Psoas muscle (tissue), 7 donors: ENCODE measurements at regions not wholly inside any gene's neighbourhood (a gene's known extent, or its start where the extent isn't known, plus 50 kb on each side); places are given as distances from the start of the nearest gene placed in this dataset.

Experiments
- ATAC-seq, 4 donors: fragments of 200-7000 bp; cut with Tn5 transposase; one replicate each; pipeline ENCODE4 v1.9.1; 2020; ENCODE audit warnings: moderate library complexity in 3 of 4, mild to moderate bottlenecking in 2 of 4
- DNase-seq, 2 donors: peaks; one replicate each; pipeline ENCODE4 v3.0.0-alpha.2; 2020
- H3K27ac ChIP-seq: fragments of 200-600 bp; one replicate; pipeline ENCODE4 v1.8.0; 2022
- H3K27me3 ChIP-seq, 3 donors: fragments of 200-600 bp in 1 of 3; one replicate each; pipeline versions ENCODE4 v1.6.1 to v1.8.0; 2013 to 2022; ENCODE audit warnings: low read length in 2 of 3, mild to moderate bottlenecking in 2 of 3, moderate library complexity in 1 of 3; ENCODE audit not compliant: insufficient read depth in 3 of 3
- H3K36me3 ChIP-seq, 2 donors: fragments of 200-600 bp in 1 of 2; one replicate each; pipeline versions ENCODE4 v1.6.1 to v1.8.0; 2013 to 2022; ENCODE audit warnings: low read depth in 1 of 2, mild to moderate bottlenecking in 1 of 2, moderate library complexity in 1 of 2; ENCODE audit not compliant: insufficient read depth in 1 of 2
- H3K4me1 ChIP-seq: fragments of 200-600 bp; one replicate; pipeline ENCODE4 v1.8.0; 2022
- H3K4me3 ChIP-seq: fragments of 200-600 bp; one replicate; pipeline ENCODE4 v1.8.0; 2022; ENCODE audit warnings: mild to moderate bottlenecking
- H3K9me3 ChIP-seq: fragments of 200-600 bp; one replicate; pipeline ENCODE4 v1.8.0; 2022
- WGBS, 3 donors: extraction: QIAGEN DNeasy Blood & Tissue Kit; methylation state at CpG; one replicate each; pipeline versions ENCODE4 v1.1.6 to v1.1.7; 2013; 5-methylcytosine and 5-hydroxymethylcytosine counted together
- intact Hi-C, 2 donors: fragments of 100-400 bp; cut with DNase I; formaldehyde crosslinking; loops; one replicate each; pipeline versions ENCODE4 v1.11.0 to v1.14.2; 2022
- TF ChIP-seq, protein P1 (sequence below): fragments of 200-600 bp; IDR thresholded peaks from one replicate; pipeline ENCODE4 v1.8.0; 2022; ENCODE audit warnings: antibody characterized with exemption
- donor health status: healthy with polysubstance abuse.
- donor health status: DM: no; HTN: no; CAD: no; lungs with moderate emphysema.
- donor health status: Bipolar disorder and iron deficiency.
- donor health status: healthy.
- donor health status: DM: yes; HTN: yes; CAD: no.
- donor health status: DM: no; HTN: no; CAD: no.
- donor health status: DM: yes; HTN: yes; CAD: no.

- DNase-seq = no peak
- ATAC-seq = no peak
These were observed 71.5 kb upstream of the NR5A2 start for GRCh38 chr1:199956005-199956404.

DNA sequence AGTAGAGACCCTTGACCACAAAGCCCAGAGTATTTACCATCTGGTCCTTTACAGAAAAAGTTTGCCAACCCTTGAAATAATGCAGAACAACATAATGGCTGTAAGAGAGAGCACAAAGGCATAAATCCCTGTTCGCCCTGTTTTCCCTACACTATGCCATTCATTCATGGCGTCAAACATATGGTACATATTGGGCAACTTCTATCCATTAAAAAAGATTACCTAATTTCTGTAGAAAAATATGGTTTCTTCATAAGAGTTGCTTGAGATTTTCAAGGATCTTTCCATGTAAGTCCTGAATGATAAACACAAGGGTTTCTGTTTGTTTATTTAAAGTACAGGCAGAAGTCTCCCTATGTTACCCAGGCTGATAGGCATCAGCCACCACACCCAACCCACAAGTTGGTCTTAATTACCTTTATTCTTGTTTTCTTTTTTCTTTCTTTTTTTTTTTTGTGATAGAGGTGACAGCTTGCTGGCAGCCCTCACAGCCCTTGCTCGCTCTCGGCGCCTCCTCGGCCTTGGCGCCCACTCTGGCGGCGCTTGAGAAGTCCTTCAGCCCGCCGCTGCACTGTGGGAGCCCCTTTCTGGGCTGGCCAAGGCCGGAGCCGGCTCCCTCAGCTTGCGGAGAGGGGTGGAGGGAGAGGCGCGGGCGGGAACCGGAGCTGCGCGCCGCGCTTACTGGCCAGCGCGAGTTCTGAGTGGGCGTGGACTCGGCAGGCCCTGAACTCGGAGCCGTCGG lies 68.3 kb upstream of the NR5A2 start:
- Histone ChIP-seq H3K4me3 (no peak overlapping the region), H3K9me3 (no peaks in the 10 kb centered on the region), H3K27me3 (no peaks in the 10 kb centered on the region), H3K36me3 (no peaks in the 10 kb centered on the region), H3K4me1 (no peaks in the 10 kb centered on the region), H3K27ac (no peak overlapping the region)
- DNase-seq (no peak), ATAC-seq (no peak)
- WGBS, 3 donors = 92 to 96% (median 95%) methylated on average over 28 to 29 of the region's 29 CpGs
- TF ChIP-seq, protein P1, sequence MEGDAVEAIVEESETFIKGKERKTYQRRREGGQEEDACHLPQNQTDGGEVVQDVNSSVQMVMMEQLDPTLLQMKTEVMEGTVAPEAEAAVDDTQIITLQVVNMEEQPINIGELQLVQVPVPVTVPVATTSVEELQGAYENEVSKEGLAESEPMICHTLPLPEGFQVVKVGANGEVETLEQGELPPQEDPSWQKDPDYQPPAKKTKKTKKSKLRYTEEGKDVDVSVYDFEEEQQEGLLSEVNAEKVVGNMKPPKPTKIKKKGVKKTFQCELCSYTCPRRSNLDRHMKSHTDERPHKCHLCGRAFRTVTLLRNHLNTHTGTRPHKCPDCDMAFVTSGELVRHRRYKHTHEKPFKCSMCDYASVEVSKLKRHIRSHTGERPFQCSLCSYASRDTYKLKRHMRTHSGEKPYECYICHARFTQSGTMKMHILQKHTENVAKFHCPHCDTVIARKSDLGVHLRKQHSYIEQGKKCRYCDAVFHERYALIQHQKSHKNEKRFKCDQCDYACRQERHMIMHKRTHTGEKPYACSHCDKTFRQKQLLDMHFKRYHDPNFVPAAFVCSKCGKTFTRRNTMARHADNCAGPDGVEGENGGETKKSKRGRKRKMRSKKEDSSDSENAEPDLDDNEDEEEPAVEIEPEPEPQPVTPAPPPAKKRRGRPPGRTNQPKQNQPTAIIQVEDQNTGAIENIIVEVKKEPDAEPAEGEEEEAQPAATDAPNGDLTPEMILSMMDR = no peak
- intact Hi-C loops = no loop called here

More at GRCh38 chr1:199956005-199956404, 71.5 kb upstream of the NR5A2 start:
- H3K27me3 ChIP-seq = no peaks in the 10 kb centered on the region
- no peak overlapping the region for H3K27ac ChIP-seq
- intact Hi-C loops = no loop called here
- no peaks in the 10 kb centered on the region for H3K36me3 ChIP-seq
- H3K4me1 ChIP-seq = no peaks in the 10 kb centered on the region
- H3K4me3 ChIP-seq = no peak overlapping the region
- TF ChIP-seq, protein P1 = no peak
- H3K9me3 ChIP-seq = no peaks in the 10 kb centered on the region
- 46 to 78% (median 64%) methylated on average over 4 of the region's 4 CpGs for WGBS, 3 donors

GRCh38 chr1:199959775-199960110 lies 67.8 kb upstream of the NR5A2 start:
- H3K9me3 ChIP-seq = no peaks in the 10 kb centered on the region

DNA sequence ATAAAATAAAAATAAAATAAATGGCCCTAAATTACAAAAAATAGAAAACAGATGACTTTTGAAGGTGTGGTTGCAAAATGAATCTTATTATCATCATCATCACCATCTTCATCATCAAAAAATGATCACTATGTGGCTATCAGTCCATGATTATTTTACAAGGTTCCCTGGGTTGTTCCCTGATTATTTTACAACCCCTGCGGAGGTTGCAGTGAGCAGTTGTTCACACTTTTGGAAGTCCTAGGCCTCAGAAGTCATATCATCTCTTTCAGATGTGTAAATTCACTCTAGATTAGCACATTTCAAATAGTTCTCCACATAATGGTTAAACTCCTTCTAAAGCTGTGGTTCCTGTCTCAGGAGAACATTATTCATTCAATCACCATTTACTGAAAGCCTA lies 57.4 kb upstream of the NR5A2 start:
- H3K4me1 ChIP-seq = no peaks in the 10 kb centered on the region
- H3K27me3 ChIP-seq = peaks cover 0 to 5% (median 0%) of the 10 kb centered on the region in 3 donors
- TF ChIP-seq, protein P1 = no peak
- no peak overlapping the region for H3K27ac ChIP-seq
- H3K9me3 ChIP-seq = no peaks in the 10 kb centered on the region
- DNase-seq (no peak), ATAC-seq (no peak)
- H3K4me3 ChIP-seq = no peak overlapping the region
- no peaks in the 10 kb centered on the region for H3K36me3 ChIP-seq
- intact Hi-C loops = no loop called here
- 77 to 80% (median 78%) methylated on average over 1 of the region's 1 CpG for WGBS, 3 donors

More at GRCh38 chr1:199959775-199960110, 67.8 kb upstream of the NR5A2 start:
- H3K27ac ChIP-seq = no peak overlapping the region
- DNase-seq (no peak), ATAC-seq (no peak)
- intact Hi-C loops = no loop called here
- no peaks in the 10 kb centered on the region for H3K4me1 ChIP-seq
- TF ChIP-seq, protein P1 = no peak
- 94 to 95% (median 95%) methylated on average over 18 to 19 of the region's 19 CpGs for WGBS, 3 donors
- H3K36me3 ChIP-seq = no peaks in the 10 kb centered on the region
- no peaks in the 10 kb centered on the region for H3K27me3 ChIP-seq
- no peak overlapping the region for H3K4me3 ChIP-seq
